COLO829 (cell line): ENCODE measurements at regions not wholly inside any gene's neighbourhood (a gene's known extent, or its start where the extent isn't known, plus 50 kb on each side); places are given as distances from the start of the nearest gene placed in this dataset.

Source experiments
- DNase-seq: peaks from one replicate; pipeline ENCODE4 v3.0.0; 2012; ENCODE audit warnings: low spot score

DNA sequence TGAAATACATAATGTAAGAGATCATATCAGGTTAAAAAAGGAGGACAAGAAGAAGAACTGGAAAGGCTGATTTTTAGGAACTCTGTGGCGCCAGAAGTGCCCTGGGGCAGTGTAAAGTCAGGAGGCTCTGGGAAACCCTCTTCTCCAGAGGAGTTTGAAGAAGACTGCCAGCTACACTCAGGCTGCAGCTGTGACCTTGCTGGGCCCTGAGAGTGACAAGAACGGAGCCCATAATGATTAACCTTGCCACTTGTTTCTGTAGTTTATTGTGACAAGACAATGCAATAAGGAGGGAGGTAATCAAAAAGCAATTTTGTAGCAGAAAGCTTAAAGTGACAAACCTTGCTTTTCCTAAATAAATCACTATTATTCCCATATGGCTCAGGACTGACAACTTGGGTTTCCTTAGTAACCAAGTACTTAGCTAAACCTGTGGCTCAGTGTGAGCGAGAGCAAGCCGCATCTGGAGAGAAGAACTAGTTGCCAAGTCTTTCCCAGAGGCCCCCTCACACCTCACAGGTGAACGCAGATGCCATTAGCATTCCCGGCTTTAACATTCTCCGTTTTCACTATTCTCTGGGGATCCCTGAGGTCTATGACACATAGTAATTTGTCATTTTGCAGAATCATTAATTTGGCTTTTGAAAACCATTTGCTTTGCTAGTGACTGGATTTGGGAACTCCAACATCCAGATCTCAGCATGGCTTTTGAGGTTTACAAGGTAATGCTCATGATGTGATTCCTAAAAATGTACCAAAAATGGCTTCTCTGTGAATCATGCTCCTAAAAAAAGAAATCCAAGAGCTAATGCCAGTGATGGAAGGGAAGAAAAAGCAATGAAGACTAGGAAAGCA lies 115.9 kb downstream of the OMA1 start:
- no peak for DNase-seq

DNA sequence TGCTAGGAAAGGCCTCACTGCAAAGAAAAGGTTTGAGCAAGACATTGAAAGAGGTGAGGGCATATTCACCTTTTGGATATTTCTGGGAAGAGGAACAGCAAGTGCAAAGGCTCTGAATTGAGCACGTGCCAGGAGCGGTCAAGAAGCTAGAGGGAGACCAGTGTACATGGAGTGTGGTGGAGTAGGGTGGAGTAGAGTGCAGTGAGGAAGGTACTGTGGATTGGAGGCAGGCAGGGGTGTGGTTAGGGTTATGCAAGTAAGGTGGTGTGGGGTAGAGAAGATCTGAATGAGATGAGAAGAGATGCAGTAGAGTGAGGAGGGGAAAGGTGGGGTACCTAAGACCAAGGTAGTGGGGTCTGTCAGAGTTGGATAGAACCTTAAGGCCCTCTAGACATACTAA lies 119.6 kb downstream of the OMA1 start:
- DNase-seq: no peak

DNA sequence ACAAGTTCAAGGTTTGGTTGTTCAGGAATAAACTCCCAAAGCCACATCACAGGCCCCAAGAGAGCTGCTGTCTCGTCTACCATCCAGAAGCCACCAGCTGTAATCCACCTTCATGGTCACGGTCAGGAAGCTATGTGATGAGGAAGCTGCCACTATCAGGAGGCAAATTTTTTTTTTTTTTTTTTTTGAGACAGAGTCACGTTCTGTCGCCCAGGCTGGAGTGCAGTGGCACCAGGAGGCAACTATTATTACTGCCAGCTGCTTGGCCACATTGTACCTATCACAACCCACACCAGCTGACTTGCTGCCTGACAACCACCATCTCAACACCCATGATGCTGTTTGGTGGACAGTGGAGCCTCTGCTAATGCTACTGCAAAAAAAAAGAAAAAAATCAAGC lies 124.1 kb downstream of the OMA1 start:
- DNase-seq: no peak

DNA sequence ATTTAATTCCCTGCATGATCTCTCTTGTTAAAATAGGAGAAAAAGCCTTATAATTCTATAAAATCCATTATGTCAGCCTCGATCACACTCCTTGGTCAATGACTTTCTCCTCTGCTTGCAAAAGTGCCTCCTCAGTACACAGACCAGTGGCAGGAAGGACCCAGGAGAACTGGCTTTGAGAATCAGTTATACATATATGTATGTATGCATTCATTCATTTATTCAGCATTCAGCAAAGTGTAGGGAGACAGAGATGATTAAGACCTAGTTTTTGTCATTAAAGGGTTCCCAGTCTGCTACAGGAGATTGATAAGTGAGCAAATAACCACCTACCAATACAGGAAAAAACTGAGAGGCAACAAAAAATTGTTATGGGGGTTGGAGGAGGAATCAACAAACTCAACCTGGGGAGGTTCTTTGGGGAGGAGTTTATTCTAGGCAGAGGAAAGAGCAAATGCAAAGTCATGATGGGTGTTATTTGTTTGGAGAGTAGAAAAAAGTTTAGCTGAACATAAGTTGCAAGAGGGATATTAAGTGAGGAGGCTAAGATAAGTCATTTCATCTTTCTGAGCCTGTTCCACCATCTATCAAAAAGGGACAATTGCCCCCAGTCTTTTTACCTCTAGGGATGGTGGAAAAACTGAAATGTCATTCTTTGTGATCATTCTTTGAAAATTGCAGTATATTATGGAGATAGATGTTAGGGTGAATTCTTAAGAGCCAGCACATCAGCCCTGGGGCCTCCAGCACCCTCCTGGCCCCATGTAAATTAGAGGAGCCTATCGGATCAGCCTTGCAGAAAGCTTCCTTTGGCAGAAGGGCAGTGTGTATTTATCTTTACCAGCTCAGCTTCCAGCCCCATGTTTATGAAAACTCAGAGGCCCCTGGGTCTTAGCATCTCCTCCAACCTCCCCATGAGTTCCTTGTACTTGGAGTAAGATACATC lies 128.0 kb downstream of the OMA1 start:
- no peak for DNase-seq

DNA sequence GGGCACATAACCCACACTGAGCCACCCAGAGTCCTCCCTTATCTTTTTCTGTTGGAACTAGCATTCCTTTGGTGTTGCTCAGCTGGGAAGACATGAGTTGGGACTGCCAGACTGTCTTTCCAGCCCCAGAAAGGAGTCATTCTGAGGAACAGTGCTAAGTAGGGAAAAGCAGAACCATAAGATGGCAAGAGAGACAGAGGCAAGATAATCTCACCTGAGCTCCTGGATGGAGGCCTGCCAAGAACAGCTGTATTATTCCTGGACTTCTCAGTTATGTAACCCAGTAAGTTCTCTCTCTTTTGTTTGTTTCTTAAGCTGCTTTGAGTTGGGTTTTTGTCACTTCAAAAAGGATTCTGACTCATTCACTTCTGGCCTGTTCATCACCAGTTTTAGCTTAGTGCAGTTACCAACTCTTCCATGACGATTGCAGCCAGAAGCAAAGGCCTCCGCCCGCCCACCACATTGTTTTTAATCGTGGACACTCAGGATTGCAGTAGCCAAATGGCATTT lies 134.4 kb downstream of the OMA1 start:
- no peak for DNase-seq

DNA sequence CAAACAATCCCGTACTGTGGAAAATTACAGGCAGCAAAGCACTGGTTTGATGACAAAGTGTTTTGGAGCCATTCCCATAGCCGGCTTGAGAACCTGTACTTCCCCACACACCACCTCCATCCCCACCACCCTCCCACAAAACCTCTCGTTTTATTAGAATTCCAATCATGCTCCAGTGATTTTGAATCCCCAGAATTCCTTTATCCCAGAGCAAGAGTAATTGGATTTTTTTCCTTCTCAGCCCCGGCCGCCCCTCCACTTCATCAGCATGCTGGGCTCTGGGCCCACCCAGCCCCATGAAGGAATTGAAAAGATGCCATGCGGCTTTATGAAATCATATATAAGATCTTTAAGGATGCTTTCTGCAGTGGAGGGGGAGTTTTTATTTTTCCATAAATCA lies 136.6 kb downstream of the OMA1 start:
- no peak for DNase-seq

DNA sequence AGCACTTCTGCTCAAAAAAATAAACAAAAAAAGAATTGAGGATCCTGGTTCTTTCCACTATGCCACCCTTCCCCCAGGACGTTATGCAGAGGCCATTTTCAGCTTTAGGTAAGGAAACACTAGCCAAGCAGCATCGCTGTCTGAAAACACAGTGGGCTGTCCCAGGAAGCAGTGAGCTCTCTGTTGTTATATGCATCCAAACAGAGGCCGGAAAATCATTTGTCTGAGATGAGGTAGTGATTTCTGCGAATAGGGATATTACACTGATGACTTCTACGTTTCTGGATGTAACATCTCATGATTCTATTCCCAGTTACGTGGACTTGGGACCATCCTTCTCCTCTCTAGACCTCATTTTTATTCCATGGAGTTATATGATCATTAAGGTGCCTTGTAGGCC lies 137.2 kb downstream of the OMA1 start:
- DNase-seq: no peak

DNA sequence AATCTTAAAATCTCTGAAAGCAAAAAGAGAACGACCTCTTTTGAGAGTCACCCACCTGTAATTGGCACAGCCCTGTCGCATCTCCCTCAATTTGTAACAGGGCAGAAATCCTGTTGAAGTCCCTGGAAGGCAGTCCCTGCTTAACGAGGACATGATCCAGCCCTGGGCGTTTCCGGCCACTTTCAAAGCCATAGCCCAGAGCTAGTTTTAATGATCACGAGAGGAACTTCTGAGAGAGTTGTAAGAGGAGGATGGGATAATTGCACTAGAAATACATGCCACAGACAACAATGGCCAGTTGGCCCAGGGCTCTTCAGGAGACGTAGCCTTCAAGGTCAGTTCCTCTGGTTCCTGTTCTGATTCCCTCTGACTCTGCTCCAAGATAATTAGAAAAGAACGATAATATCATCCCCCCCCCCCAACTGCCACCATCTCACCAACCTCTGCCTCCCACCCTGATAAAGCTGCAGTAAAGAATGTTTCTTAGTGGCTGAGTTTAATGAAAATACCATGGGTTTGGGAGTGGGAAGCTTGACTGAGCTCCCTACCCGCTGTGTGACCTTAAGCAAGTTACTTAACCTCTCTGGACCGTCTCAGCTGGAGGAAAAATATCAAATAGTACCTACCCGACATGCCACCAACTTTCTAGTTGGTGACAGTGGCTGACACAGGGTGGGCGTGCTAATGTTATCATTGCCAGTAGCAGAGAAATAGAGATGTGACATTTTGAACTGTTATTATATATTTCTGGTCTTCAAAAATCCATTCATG lies 140.0 kb downstream of the OMA1 start:
- DNase-seq: no peak

DNA sequence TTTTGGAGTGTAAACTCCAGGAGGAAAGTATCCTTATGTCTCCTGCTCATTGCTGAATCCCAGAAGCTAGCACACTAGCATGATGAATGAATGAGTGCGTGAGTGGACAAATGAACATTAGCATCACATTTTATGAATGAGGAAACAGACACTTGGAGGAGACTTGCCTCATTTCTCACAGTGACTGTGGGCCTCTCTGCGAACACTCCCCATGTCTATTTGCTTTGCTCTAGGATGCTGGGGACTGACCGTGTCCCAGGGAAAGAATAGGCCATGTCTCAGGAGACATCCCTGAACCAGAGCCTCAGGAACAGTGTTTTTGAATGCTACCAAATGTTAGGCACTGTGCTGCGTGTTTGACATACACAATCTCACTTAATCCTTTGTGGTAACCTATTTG lies 140.9 kb downstream of the OMA1 start:
- DNase-seq: no peak

DNA sequence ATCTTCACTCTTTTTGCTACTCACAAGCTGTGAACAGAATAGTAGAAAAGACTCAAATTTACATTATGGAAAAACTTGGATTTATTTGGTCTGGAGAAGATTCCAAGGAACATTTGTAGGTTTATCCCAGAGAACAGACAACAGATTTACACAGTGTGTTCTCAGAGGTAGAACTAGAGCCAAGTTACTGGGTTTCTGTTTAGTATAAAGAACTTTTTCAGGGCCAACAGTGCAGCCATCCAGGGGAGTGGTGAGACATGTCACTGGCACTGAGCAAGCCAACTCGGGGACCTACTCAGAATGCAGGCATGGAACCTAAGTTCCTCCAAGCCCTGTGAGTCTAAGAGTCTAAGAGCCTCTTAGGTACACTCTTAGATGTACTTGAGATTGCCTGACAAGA lies 142.6 kb downstream of the OMA1 start:
- DNase-seq: no peak

DNA sequence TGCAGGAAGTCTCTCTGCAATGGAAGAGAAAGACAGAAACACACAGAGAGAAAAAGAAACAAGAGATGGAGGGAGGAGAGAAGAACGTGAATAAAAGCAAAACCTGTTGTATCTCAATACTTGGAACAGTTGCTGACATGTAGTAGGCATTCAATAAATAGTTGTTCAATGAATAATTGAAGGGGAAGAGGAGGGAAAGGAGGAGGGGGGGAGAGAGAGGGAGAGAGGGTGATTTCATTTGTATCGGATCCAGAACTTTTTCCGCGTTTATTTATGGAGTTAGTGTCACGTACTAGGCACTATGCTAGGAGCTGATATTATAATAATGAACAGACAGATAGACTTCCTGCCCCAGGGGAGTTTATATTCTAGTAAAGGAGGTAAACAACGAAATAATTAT lies 144.1 kb downstream of the OMA1 start:
- DNase-seq: no peak

DNA sequence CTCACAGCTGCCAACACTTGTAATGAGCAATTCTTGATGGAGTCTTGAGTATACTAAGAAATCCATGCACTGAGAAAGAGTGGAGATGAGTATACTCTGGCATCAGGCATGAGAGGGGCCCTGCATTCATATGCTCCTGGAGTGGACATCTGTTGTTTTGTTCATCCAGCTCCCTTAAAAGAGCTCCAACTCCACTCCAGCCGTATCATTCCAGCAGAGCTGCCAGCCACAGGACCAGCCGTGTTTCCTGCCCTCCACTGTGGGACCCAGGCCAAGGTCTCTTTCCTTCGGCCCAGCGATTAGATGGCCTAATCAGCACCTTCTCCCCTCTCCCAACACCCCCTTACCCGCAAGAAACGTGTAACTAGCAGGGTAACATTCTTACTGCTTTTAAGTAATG lies 144.5 kb downstream of the OMA1 start:
- no peak for DNase-seq

DNA sequence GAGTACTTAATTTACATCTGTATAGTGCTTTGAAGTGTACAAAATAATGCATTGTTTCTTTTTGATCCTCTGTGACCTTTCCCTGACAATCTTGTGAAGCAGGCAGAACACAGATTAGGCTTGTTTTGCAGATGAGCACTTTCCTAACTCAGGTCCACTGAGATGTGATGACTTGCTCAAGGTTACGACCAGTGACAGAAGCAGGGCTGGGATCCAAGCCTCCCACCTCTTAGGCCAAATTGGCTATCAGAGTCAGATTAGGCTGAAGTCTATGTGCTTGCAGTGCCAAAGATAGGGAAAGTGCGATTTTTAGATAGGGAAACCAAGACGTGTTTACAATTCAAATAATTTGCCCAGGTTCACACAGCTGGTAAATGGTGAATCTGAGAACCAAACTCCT lies 147.3 kb downstream of the OMA1 start:
- DNase-seq: no peak

DNA sequence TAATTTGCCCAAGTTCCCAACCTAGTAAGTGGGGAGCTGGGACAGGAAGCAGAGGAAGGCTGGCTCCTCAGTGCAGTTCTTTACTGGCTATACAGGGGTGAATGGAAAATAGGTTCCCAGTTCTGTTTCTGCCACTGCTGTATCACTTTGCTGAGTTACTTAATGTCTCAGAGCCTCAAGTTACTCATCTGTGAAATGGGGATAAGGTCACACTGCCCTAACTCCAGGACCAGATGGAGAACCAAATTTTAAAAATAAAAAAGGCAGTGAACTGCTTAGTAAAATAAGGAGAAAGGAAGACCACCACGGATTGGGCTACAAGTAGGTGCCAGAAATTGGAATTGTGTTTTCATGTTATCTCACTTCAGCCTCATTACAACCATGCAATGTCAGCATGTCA lies 147.8 kb downstream of the OMA1 start:
- no peak for DNase-seq

DNA sequence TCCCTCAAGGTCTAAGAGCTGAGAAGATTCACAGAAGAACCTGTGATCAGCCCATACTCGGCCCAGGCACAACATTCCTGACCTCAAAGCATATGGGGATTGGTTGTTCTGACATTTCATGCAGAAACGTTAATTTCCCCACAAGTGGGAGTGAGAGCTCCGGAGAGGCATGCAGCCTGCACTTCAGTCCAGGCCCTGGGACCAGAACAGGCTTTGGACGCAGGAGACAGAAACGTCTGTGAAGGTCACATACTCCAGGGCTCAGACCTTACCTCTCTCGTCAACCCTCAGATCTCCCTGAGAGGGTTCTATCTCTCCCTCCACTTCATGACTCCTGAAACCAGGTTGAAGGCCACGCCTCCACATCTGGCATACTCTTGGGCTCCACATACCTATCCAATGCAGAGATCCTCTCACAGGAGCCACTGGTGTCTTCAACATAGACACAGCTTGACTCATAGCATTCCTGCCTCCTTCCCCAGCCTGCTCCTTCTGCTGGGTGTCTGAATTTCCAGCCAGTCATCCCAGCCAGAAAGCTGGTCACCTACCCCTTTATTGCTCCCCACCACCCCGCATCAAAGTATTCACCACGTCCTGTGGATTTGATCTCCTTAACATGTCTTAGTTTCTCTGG lies 149.2 kb downstream of the OMA1 start:
- DNase-seq: no peak

DNA sequence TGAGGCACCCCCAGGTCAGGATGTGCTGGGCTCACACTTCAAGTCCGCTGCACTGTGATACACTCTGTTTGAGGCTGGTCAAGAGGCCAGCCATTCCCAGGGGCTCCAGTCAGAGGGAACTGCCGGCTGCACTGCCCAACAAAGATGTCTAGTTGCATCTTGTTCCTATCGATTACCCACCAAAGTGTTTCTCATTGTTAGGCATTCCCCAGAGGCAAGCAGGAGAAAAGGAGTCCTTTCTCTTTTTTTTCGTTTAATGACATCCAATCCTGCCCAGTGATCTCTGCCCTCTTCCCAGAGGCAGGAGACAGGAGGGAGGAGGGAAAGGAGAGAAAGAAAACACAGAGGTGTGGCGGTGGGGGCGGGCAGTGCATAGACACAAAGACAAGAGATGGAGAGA lies 150.4 kb downstream of the OMA1 start:
- DNase-seq: no peak

DNA sequence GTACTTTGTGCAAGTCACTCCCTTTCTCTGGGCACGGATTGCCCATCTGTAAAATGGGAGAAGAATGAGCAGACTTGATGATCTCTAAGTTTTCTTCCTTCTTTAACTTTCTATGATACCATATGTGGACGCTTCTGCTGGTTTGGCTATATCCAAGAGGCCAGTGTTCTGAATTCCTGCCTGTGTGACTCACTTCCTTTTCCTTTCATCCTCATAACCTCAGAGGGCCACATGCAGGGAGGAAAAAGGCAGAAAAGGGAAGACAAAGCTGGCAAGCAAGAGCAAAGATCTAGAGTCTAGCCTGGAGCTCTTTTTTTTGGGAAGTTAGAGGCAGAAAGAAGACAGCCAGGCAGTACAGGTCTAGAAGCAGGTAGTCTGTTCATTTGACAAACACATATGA lies 151.2 kb downstream of the OMA1 start:
- DNase-seq: peak; percentile 87

DNA sequence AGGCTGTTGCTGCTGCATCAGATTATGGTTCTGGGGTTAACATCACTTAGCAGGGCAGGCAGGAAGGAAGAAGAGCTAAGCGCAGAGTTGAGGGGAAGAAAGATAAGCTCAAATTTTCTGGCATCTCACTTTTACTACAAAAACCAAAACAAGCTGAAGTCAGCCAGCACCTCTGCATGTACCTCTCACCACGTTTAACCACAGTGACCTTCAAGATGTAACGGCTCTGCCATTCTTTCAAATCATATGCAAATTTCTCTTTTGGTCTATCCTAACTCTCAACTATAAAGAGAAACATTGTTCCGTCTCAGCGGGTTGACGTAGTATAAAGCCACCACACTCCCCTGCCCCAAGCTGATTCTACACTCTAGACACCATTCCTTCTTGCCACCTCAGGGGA lies 154.4 kb downstream of the OMA1 start:
- no peak for DNase-seq

DNA sequence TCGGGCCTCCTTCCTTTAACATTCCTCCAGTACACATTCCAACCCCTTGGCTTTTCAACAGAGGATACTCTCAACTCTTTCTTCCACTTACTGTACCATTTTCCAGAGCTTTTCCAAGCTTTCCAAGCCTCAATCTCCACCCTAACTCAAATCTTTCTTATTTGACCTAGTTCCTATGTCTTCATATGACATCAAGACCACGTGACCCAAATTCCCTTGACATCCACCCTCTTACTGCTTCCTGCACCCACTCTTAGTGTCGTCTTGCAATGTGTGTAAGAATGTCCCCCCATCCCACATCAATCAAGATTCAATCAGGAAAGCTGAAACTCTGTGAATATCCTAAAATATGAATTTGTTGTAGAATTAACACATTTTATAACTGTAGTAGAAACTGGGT lies 155.0 kb downstream of the OMA1 start:
- no peak for DNase-seq

DNA sequence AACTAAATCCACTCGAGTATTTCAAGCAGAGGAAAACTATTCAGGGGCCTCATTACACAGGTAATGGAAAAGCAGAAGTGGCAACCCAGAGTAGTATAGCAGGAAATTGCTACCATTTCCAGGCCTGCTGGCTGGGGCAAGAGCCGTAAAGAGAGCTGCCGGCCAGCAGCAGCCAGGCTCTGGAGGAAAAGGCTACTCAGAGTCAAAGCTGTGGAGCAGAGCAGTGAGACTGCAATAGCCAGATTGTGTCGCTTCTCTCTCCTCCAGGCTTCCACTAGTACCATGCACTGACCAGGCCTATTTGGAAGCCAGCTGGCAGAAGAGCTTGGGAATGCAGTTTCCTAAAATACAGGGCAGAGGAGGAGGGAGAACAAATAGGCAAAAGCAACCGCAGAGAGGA lies 155.5 kb downstream of the OMA1 start:
- DNase-seq: no peak

DNA sequence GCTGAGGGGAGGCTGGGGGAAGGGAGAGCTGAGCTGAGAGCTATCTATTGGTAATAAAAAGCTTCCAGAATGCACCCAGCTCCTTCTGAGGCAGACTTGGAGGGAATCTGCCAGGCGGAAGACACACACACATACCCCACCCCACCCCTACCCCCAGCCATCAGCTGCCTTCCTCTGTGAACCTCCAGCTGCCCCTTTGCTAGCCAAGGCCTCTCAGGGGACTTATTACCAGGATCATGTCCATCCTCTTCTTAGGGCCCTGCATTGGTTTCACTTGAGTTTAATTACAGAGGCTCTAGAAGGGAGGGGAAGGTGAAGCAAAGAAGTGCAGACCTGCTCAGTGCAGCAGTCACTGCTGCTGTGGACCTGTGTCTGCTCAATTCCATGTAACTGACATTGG lies 156.4 kb downstream of the OMA1 start:
- DNase-seq: no peak

DNA sequence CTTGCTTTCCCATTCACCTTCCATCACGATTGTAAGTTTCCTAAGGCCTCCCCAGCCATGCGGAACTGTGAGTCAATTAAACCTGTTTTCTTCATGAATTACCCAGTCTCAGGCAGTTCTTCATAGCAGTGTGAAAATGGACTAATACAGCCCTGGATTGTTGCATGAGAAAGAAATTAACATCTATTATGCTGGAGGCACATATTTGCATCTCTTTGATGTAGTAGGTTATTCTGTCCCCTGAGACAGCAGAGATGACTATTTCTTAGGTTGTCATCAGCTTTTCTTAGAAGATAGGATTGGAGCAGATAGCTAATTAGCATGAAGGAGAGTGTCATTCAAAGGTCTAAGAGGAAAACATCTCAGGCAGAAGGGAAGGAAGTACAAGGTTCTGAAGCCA lies 166.2 kb downstream of the OMA1 start:
- no peak for DNase-seq
